ENCODE measurements at regions not wholly inside any gene's neighbourhood (a gene's known extent, or its start where the extent isn't known, plus 50 kb on each side); places are given as distances from the start of the nearest gene placed in this dataset.
"Not testable (repeated sequence)": the region's sequence is repeated elsewhere in the genome, so short reads cannot be mapped to it uniquely, and the experiment has no call there.

DNA sequence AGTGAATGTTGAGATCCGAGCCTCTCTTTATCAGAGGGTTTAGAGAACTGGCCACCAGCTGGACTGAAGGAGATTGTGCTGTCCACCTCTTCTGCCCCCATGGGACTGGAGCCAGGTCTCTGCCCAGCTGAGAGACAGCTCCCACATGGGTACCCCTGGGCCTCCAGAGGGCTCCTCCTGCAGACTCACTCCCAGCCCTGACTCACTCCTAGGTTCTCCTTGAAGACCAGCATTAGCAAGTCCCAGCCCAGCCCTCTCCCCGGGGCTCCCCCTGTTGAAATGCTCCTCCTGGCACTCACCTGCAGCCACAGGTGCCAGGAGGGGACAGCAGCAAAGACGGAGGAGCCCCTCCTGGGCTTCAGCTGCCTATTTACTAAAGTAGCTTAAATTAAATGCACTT is 126.9 kb downstream of the CXCL12 start:
- no peak for DNase-seq
- no peak overlapping the region for H3K27ac Mint-ChIP-seq
- no peak overlapping the region for H3K4me3 Mint-ChIP-seq
- H3K36me3 Mint-ChIP-seq: no peaks in the 10 kb centered on the region
- H3K4me1 Mint-ChIP-seq: no peaks in the 10 kb centered on the region
- peaks cover 0 to 8% (median 0%) of the 10 kb centered on the region in 7 donors for H3K9me3 Mint-ChIP-seq
- no peak for ATAC-seq (ENCODE audit: low read depth in 2 of 2)
- no peaks in the 10 kb centered on the region for H3K27me3 Mint-ChIP-seq

DNA sequence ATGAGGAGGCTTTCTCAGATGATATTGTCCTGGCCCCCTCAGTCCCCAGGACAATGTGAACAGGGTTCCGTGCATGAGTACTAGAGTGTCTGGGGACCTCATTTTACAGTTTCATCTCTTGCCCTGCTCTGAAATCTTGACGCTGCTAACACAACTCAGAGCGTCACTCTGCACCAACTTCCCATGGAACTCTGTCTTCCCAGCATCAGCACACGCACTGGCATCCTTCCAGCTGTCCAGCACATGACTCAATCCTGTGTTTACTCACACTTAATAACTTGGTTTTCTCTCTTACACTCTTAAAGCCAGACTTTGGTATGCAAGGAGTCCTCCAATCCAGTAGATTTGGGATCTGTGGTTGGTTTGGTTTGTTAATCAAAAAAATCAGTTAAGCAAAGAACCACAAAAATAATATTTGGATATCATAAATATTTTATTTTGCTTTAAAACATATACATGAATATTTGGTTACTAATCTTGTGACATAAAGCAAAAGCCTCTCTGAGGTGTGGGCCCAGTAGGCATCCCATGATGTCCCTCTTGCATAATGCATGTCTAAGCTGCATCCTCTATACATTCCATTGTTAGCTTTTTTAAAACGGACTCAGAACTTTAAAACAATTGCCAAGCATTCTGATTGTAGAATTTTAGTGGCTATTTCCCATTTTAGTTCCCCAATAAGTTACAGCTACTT is 131.0 kb downstream of the CXCL12 start:
- Mint-ChIP-seq H3K9me3 (peaks cover 4 to 11% (median 6%) of the 10 kb centered on the region in 7 donors), H3K27ac (no peak overlapping the region), H3K27me3 (peaks cover 0 to 5% (median 0%) of the 10 kb centered on the region in 3 donors), H3K36me3 (no peaks in the 10 kb centered on the region), H3K4me3 (no peak overlapping the region), H3K4me1 (no peaks in the 10 kb centered on the region)
- DNase-seq (no peak), ATAC-seq (ENCODE audit: low read depth in 2 of 2) (no peak)

DNA sequence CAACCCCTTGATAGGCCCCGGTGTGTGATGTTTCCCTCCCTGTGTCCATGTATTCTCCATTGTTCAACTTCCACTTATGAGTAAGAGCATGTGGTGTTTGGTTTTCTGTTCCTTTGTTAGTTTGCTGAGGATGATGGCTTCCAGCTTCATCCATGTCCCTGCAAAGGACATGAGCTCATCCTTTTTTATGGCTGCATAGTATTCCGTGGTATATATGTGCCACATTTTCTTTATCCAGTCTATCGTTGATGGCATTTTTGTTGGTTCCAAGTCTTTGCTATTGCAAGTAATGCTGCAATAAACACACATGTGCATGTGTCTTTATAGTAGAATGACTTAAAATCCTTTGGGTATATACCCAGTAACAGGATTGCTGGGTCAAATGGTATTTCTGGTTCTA is 132.3 kb downstream of the CXCL12 start:
- not testable (repeated sequence) for H3K27me3 Mint-ChIP-seq; H3K36me3 Mint-ChIP-seq; H3K4me3 Mint-ChIP-seq; H3K27ac Mint-ChIP-seq; DNase-seq; H3K4me1 Mint-ChIP-seq; ATAC-seq (ENCODE audit: low read depth in 2 of 2)
- H3K9me3 Mint-ChIP-seq: peaks cover 8 to 16% (median 11%) of the 10 kb centered on the region in 7 donors

DNA sequence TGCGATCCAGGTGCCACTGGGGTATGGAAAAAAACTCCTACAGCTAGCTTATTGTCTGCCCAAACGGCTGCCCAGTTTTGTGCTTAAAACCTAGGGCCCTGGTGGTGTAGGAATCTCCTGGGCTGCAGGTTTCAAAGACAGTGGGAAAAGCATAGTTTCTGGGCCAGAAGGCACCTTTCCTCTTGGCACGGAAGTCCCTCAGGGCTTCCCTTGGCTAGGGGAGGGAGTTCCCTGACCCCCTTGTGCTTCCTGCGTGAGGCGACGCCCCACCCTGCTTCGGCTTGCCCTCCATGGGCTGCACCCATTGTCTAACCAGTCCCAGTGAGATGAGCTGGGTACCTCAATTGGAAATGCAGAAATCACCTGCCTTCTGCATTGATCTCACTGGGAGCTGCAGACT is 135.0 kb downstream of the CXCL12 start:
- ATAC-seq (ENCODE audit: low read depth in 2 of 2); H3K27me3 Mint-ChIP-seq; H3K4me1 Mint-ChIP-seq; DNase-seq; H3K27ac Mint-ChIP-seq; H3K36me3 Mint-ChIP-seq; H3K4me3 Mint-ChIP-seq: not testable (repeated sequence)
- H3K9me3 Mint-ChIP-seq: peaks cover 5 to 23% (median 17%) of the 10 kb centered on the region in 7 donors

DNA sequence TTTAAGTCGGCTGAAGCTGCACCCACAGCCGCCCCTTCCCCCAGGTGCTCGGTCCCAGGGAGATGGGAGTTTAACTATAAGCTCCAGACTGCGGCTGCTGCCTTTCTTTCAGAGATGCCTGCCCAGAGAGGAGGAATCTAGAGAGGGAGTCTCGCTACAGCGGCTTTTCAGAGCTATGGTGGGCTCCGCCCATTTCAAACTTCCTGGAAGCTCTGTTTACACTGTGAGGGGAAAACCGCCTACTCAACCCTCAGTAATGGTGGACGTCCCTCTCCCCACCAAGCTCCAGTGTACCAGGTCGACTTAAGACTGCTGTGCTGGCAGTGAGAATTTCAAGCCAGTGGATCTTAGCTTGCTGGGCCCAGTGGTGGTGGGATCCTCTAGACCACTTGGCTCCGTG is 135.4 kb downstream of the CXCL12 start:
- H3K4me1 Mint-ChIP-seq: no peaks in the 10 kb centered on the region
- peaks cover 0 to 5% (median 0%) of the 10 kb centered on the region in 3 donors for H3K27me3 Mint-ChIP-seq
- DNase-seq (no peak), ATAC-seq (ENCODE audit: low read depth in 2 of 2) (no peak)
- peaks cover 5 to 26% (median 17%) of the 10 kb centered on the region in 7 donors for H3K9me3 Mint-ChIP-seq
- no peaks in the 10 kb centered on the region for H3K36me3 Mint-ChIP-seq
- no peak overlapping the region for H3K27ac Mint-ChIP-seq
- H3K4me3 Mint-ChIP-seq: no peak overlapping the region

DNA sequence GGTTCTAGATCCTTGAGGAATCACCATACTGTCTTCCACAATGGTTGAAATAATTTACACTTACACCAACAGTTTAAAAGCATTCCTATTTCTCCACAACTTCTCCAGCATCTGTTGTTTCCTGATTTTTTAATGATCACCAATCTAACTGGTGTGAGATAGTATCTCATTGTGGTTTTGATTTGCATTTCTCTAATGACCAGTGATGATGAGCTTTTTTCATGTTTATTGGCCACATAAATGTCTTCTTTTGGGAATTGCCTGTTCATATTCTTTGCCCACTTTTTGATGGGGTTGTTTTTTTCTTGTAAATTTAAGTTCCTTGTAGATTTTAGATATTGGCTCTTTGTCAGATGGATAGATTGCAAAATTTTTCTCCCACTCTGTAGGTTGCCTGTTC is 138.2 kb downstream of the CXCL12 start:
- H3K36me3 Mint-ChIP-seq; DNase-seq; H3K27ac Mint-ChIP-seq; H3K4me1 Mint-ChIP-seq; H3K27me3 Mint-ChIP-seq; ATAC-seq (ENCODE audit: low read depth in 2 of 2); H3K4me3 Mint-ChIP-seq: not testable (repeated sequence)
- H3K9me3 Mint-ChIP-seq: peaks cover 5 to 29% (median 20%) of the 10 kb centered on the region in 7 donors

DNA sequence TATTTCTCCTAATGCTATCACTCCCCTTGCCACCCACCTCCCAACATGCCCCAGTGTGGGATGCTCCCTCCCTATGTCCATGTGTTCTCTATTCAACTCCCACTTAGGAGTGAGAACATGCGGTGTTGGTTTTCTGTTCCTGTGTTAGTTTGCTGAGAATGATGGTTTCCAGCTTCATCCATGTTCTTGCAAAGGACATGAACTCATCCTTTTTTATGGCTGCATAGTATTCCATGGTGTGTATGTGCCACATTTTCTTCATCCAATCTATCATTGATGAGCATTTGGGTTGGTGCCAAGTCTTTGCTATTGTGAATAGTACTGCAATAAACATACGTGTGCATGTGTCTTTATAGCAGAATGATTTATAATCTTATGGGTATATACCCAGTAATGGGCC is 138.6 kb downstream of the CXCL12 start:
- H3K4me1 Mint-ChIP-seq; H3K36me3 Mint-ChIP-seq; H3K27ac Mint-ChIP-seq; DNase-seq; H3K4me3 Mint-ChIP-seq; H3K27me3 Mint-ChIP-seq; ATAC-seq (ENCODE audit: low read depth in 2 of 2): not testable (repeated sequence)
- H3K9me3 Mint-ChIP-seq: peaks cover 5 to 29% (median 20%) of the 10 kb centered on the region in 7 donors

DNA sequence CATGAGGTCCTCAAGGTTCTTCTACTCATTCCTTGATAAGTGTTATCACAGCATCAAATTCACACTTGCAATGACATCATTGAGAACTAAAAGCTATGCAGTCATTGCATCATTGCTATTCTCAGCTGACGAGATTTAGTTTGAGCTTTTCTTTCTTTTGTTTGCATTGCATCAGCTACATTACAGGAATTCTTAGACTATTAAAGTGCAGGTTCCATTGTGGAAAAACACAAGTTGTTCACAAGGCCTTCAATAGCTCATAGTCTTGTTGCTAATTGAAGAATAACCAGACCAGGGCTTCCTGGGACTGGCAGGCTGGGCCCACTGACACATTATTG is 139.3 kb downstream of the CXCL12 start:
- H3K9me3 Mint-ChIP-seq: peaks cover 5 to 29% (median 17%) of the 10 kb centered on the region in 7 donors
- H3K4me1 Mint-ChIP-seq: no peaks in the 10 kb centered on the region
- H3K4me3 Mint-ChIP-seq: no peak overlapping the region
- H3K27ac Mint-ChIP-seq: no peak overlapping the region
- no peak for DNase-seq
- peaks cover 0 to under 1% (median 0%) of the 10 kb centered on the region in 3 donors for H3K27me3 Mint-ChIP-seq
- peaks cover 0 to 8% of the 10 kb centered on the region in 2 donors for H3K36me3 Mint-ChIP-seq
- no peak for ATAC-seq (ENCODE audit: low read depth in 2 of 2)

DNA sequence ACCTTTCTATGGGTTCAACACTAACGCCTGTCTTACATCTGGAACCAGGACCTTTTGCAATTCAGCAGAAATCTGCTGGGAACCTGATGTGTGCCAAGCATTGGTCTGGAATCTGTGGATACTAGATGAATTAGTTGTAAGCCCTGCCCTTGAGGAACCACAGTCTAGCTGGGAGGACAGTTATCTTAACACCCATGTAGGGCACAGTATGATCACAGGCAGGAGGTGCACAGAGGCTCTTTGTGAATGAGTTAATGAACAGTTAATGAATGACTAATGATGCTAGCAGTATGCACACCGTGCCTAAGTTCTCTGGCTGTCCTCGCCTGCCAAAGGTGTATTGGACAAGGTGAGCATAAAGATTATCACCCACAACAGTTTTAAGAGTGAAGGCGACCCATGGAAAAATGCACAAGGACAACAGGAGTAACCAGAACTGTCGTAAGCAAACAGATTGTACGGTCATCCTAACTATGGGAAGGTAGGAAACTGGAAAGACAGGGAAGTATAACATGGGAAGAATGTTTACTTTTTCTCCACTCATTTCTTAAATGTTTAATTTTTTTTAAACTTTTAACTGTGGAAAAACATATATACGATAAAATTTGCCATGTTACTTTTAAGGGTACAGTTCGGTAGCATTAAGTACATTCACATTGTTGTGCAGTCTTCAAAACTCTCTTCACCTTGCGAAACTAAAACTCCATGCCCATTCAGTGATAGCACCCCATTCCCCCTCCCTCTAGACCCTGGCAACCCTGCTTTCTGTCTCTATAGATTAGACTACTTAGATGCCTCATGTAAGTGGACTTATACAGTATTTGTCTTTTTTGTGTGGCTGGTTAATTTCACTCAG is 139.9 kb downstream of the CXCL12 start:
- H3K27me3 Mint-ChIP-seq: no peaks in the 10 kb centered on the region
- no peak for ATAC-seq (ENCODE audit: low read depth in 2 of 2)
- peaks cover 0 to 8% of the 10 kb centered on the region in 2 donors for H3K36me3 Mint-ChIP-seq
- H3K4me1 Mint-ChIP-seq: no peaks in the 10 kb centered on the region
- no peak overlapping the region for H3K27ac Mint-ChIP-seq
- no peak overlapping the region for H3K4me3 Mint-ChIP-seq
- DNase-seq: no peak
- peaks cover 5 to 29% (median 16%) of the 10 kb centered on the region in 7 donors for H3K9me3 Mint-ChIP-seq

DNA sequence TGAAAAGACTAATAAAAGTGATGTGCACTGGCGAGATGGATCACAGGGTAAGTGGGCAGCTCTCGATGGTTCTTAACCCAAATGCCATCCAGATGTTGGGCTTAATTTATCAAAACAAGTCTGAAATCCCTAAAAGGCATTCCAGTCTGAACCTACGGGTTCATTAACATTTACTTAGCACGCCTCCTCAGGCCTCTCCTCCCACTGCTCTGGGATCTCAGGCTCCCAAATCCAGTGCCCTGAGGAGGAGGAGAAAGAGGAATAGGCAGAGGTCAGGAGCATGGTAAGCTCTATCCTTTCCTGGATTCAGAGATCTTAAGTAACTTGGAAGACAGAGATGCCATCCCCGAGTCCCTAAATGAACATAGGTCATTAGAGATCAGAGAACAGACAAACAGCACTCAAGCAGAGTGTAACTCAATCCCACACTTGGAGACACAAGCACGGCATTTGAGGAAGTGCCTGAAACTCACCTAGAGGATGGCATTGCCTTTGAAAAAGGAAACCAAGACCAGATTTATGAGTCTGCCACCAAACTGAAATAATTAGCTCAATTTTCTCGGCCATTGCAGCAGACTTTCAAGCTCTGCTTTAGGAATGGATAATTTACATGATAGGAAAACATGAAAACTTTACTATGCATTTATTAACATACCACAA is 140.9 kb downstream of the CXCL12 start:
- no peak overlapping the region for H3K4me3 Mint-ChIP-seq
- DNase-seq (no peak), ATAC-seq (ENCODE audit: low read depth in 2 of 2) (no peak)
- no peak overlapping the region for H3K27ac Mint-ChIP-seq
- no peaks in the 10 kb centered on the region for H3K4me1 Mint-ChIP-seq
- no peaks in the 10 kb centered on the region for H3K27me3 Mint-ChIP-seq
- peaks cover 8 to 25% (median 19%) of the 10 kb centered on the region in 7 donors for H3K9me3 Mint-ChIP-seq
- H3K36me3 Mint-ChIP-seq: peaks cover 0 to 8% of the 10 kb centered on the region in 2 donors

DNA sequence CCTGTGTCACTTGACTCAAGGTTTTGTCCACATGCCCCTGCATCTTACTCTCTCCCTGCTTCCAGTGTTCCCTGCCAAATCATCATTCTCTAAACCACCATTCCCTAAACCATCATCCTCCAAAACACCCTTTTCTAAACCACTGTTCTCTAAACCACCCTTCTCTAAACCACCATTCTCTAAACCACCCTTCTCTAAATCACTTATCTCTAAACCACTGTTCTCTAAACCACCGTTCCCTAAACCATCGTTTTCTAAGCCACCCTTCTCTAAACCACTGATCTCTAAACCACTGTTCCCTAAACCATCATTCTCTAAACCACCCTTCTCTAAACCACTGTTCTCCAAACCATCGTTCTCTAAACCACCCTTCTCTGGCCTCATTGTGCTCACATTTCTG is 142.1 kb downstream of the CXCL12 start:
- Mint-ChIP-seq H3K36me3 (peaks cover 0 to 8% of the 10 kb centered on the region in 2 donors), H3K4me3 (no peak overlapping the region), H3K27ac (no peak overlapping the region), H3K4me1 (no peaks in the 10 kb centered on the region), H3K9me3 (peaks cover 7 to 22% (median 16%) of the 10 kb centered on the region in 7 donors), H3K27me3 (no peaks in the 10 kb centered on the region)
- ATAC-seq (ENCODE audit: low read depth in 2 of 2) (no peak), DNase-seq (no peak)

DNA sequence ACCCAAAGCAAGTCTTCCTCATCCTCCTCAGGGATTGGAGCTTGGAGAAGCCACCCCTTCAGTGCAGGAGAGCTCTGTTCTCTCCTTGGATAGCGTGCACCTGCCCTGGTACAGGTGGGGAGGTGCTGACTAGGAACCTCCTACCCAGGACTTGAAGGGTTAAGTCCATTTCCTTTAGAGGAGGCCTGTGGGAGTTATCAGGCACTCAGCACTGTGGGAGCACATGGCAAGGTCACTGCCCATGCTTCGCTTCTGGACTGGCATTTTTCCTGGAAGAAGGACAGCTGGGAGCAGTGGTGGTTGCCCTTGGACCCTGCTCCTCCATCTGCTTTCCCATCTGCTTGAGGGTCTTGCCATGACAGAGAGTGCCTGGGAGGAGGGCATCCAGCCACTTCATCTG is 142.8 kb downstream of the CXCL12 start:
- H3K4me1 Mint-ChIP-seq: no peaks in the 10 kb centered on the region
- H3K27ac Mint-ChIP-seq: no peak overlapping the region
- H3K9me3 Mint-ChIP-seq: peaks cover 3 to 21% (median 15%) of the 10 kb centered on the region in 7 donors
- peaks cover 0 to 8% of the 10 kb centered on the region in 2 donors for H3K36me3 Mint-ChIP-seq
- no peak for DNase-seq
- H3K4me3 Mint-ChIP-seq: no peak overlapping the region
- no peak for ATAC-seq (ENCODE audit: low read depth in 2 of 2)
- H3K27me3 Mint-ChIP-seq: no peaks in the 10 kb centered on the region

DNA sequence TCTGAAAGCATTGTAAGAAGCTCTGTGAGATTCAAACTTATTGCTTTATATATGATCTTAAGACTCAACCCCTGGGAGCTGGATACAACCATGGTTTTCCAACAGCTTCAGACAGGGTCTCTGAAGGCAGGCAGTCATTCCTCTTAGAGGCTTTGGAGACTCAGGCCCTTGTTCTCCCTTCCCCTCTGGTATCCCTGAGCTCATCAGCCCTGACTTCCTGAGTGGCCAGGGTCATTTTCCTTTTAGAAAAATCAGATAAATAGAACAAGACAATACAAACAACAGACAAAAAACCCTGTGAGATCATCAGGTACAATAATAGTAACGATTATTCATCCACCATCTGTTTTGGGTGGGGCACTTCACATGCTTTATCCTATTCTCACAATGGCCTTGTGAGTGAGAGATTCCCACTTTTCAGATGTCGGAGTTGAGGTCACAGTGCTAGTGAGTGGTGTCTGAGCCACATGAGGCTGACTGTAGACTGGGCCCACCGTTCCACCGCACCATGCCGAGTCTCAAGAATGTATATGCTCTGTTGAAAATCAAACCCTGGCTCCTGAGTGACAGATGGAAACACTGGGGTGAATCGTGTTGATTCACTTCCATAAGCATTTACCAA is 144.2 kb downstream of the CXCL12 start:
- ATAC-seq (ENCODE audit: low read depth in 2 of 2) (no peak), DNase-seq (no peak)
- Mint-ChIP-seq H3K27ac (peak overlapping the region in 1 of 6 donors; percentile 37), H3K4me3 (no peak overlapping the region), H3K4me1 (no peaks in the 10 kb centered on the region), H3K36me3 (peaks cover 0 to 8% of the 10 kb centered on the region in 2 donors), H3K9me3 (peaks cover 0 to 21% (median 10%) of the 10 kb centered on the region in 7 donors), H3K27me3 (no peaks in the 10 kb centered on the region)
